ENCODE measurements at regions not wholly inside any gene's neighbourhood (a gene's known extent, or its start where the extent isn't known, plus 50 kb on each side); places are given as distances from the start of the nearest gene placed in this dataset.

DNA sequence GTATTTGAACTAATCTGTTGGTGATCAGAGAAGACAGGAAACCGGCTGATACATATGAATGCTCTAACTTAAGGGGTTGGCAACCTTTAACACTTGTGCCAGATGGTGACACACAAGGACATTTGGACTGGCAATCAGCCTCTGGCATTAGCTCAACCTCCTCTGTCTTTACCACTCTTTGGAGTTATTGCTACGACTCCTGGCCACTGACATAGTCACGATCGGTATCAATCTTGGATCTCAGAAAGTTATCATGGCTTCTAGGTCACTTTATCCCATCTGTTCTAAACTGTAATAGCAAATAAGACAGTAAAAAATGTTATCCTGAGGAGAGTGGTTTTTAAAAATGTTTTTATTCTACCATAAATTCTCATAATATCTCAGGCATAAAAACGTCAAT, 575.2 kb upstream of the MDGA2 start:
- H3K4me2 ChIP-seq (ENCODE audit: low read length) = no peak overlapping the region
- H3K27me3 ChIP-seq (ENCODE audit: control insufficient read depth, low read length) = no peaks in the 10 kb centered on the region
- no peak overlapping the region for H3K27ac ChIP-seq (ENCODE audit: low read depth, low read length)
- no peaks in the 10 kb centered on the region for H3K4me1 ChIP-seq (ENCODE audit: control insufficient read depth, low read length)
- H3K36me3 ChIP-seq (ENCODE audit: control insufficient read depth, low read length) = no peaks in the 10 kb centered on the region
- H3F3A ChIP-seq (ENCODE audit: control insufficient read depth, insufficient read depth) = no peaks in the 10 kb centered on the region
- no peak overlapping the region for H3K4me3 ChIP-seq (ENCODE audit: low read length)
- H3K79me2 ChIP-seq (ENCODE audit: control insufficient read depth, low read length) = no peaks in the 10 kb centered on the region
- TF ChIP-seq, protein P1, sequence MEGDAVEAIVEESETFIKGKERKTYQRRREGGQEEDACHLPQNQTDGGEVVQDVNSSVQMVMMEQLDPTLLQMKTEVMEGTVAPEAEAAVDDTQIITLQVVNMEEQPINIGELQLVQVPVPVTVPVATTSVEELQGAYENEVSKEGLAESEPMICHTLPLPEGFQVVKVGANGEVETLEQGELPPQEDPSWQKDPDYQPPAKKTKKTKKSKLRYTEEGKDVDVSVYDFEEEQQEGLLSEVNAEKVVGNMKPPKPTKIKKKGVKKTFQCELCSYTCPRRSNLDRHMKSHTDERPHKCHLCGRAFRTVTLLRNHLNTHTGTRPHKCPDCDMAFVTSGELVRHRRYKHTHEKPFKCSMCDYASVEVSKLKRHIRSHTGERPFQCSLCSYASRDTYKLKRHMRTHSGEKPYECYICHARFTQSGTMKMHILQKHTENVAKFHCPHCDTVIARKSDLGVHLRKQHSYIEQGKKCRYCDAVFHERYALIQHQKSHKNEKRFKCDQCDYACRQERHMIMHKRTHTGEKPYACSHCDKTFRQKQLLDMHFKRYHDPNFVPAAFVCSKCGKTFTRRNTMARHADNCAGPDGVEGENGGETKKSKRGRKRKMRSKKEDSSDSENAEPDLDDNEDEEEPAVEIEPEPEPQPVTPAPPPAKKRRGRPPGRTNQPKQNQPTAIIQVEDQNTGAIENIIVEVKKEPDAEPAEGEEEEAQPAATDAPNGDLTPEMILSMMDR (IDR thresholded peaks at IDR 0.05; ENCODE audit: low read depth, low read length, poor library complexity, severe bottlenecking) = no peak
- no peak for TF ChIP-seq EZH2phosphoT487 (IDR thresholded peaks at IDR 0.05; ENCODE audit: borderline replicate concordance, low read length)
- H3K9me3 ChIP-seq (ENCODE audit: control insufficient read depth, insufficient read depth, low read length) = no peaks in the 10 kb centered on the region
- H3K9me2 ChIP-seq (replicated peaks; ENCODE audit: control insufficient read depth, low read length) = no peaks in the 10 kb centered on the region; the same call in 1 of the 2 replicates
- H4K20me1 ChIP-seq (ENCODE audit: control insufficient read depth, insufficient read depth, low read depth, low read length) = no peaks in the 10 kb centered on the region

DNA sequence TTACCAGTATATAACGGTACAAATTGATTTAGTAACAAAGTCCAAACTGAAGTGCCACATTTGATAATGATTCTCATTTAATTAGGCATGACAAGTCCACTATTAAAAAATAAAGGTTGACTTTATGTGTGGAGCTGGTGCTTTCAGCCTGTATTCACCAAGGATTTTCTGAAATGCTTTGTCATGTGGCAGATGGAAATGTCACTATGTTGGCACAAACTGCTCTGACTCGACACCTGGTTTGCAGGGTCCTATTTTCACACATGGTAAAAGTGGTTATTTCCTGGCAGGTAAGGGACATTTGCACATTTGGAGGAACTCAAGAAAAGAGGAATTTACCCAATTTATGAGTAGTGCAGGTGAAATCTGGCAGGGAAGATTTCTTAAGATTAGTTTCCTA, 572.6 kb upstream of the MDGA2 start:
- Histone ChIP-seq H3K27ac (ENCODE audit: low read depth, low read length) (no peak overlapping the region), H3K79me2 (ENCODE audit: control insufficient read depth, low read length) (no peaks in the 10 kb centered on the region), H3K9me3 (ENCODE audit: control insufficient read depth, insufficient read depth, low read length) (no peaks in the 10 kb centered on the region), H3K9me2 (replicated peaks; ENCODE audit: control insufficient read depth, low read length) (no peaks in the 10 kb centered on the region; the same call in 1 of the 2 replicates), H4K20me1 (ENCODE audit: control insufficient read depth, insufficient read depth, low read depth, low read length) (no peaks in the 10 kb centered on the region), H3K27me3 (ENCODE audit: control insufficient read depth, low read length) (no peaks in the 10 kb centered on the region), H3F3A (ENCODE audit: control insufficient read depth, insufficient read depth) (no peaks in the 10 kb centered on the region), H3K4me1 (ENCODE audit: control insufficient read depth, low read length) (no peaks in the 10 kb centered on the region), H3K4me2 (ENCODE audit: low read length) (no peak overlapping the region), H3K4me3 (ENCODE audit: low read length) (no peak overlapping the region), H3K36me3 (ENCODE audit: control insufficient read depth, low read length) (no peaks in the 10 kb centered on the region)
- TF ChIP-seq, protein P1 (IDR thresholded peaks at IDR 0.05; ENCODE audit: low read depth, low read length, poor library complexity, severe bottlenecking) = no peak
- TF ChIP-seq EZH2phosphoT487 (IDR thresholded peaks at IDR 0.05; ENCODE audit: borderline replicate concordance, low read length) = no peak

DNA sequence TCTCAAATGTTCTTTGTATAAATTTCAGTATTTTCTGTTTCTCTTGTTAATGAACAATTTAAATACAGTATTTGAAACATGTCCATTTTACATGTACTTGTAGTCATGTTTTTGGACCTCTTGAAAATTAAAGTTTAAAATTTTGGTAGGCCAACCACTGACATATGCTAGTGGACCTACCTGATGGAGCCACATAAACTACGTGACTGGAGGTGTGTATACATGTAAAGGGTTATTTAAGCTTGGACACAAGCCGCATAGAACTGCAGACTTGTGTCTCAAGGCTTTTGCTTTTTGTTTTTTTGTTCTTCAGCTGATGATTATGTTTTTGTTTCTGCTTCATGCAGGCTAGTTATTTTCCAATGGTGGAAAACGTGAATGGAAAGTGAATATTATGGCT, 568.5 kb upstream of the MDGA2 start:
- H3K27me3 ChIP-seq (ENCODE audit: control insufficient read depth, low read length) = no peaks in the 10 kb centered on the region
- no peak overlapping the region for H3K27ac ChIP-seq (ENCODE audit: low read depth, low read length)
- TF ChIP-seq, protein P1 (IDR thresholded peaks at IDR 0.05; ENCODE audit: low read depth, low read length, poor library complexity, severe bottlenecking) = no peak
- TF ChIP-seq EZH2phosphoT487 (IDR thresholded peaks at IDR 0.05; ENCODE audit: borderline replicate concordance, low read length) = no peak
- no peaks in the 10 kb centered on the region for H3K9me3 ChIP-seq (ENCODE audit: control insufficient read depth, insufficient read depth, low read length)
- no peaks in the 10 kb centered on the region for H3K4me1 ChIP-seq (ENCODE audit: control insufficient read depth, low read length)
- H3K79me2 ChIP-seq (ENCODE audit: control insufficient read depth, low read length) = no peaks in the 10 kb centered on the region
- no peak overlapping the region for H3K4me3 ChIP-seq (ENCODE audit: low read length)
- H3F3A ChIP-seq (ENCODE audit: control insufficient read depth, insufficient read depth) = no peaks in the 10 kb centered on the region
- no peaks in the 10 kb centered on the region; the same call in 1 of the 2 replicates for H3K9me2 ChIP-seq (replicated peaks; ENCODE audit: control insufficient read depth, low read length)
- H3K36me3 ChIP-seq (ENCODE audit: control insufficient read depth, low read length) = no peaks in the 10 kb centered on the region
- H4K20me1 ChIP-seq (ENCODE audit: control insufficient read depth, insufficient read depth, low read depth, low read length) = no peaks in the 10 kb centered on the region
- no peak overlapping the region for H3K4me2 ChIP-seq (ENCODE audit: low read length)

DNA sequence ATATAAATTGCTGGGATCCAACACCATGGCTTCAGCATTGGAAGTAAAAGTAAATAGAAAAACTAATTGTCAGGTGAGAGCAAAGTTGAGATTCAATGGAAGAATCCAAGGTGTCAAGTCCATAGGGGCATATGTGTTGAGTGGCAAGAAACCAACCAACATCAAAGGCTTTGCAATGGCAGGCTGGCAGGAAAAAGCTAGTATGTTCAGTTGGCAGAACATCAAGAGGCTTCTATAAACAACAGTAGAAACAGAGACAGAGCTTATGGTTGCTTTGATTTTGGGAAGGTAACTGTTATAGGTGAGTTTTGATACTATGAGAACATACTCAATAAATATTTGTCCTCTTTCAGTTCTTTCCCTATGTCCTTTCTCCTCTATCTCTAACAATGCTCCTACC, 553.7 kb upstream of the MDGA2 start:
- no peaks in the 10 kb centered on the region for H3F3A ChIP-seq (ENCODE audit: control insufficient read depth, insufficient read depth)
- H3K79me2 ChIP-seq (ENCODE audit: control insufficient read depth, low read length) = no peaks in the 10 kb centered on the region
- TF ChIP-seq, protein P1 (IDR thresholded peaks at IDR 0.05; ENCODE audit: low read depth, low read length, poor library complexity, severe bottlenecking) = no peak
- TF ChIP-seq EZH2phosphoT487 (IDR thresholded peaks at IDR 0.05; ENCODE audit: borderline replicate concordance, low read length) = no peak
- no peaks in the 10 kb centered on the region for H3K36me3 ChIP-seq (ENCODE audit: control insufficient read depth, low read length)
- H3K4me2 ChIP-seq (ENCODE audit: low read length) = no peak overlapping the region
- no peaks in the 10 kb centered on the region for H4K20me1 ChIP-seq (ENCODE audit: control insufficient read depth, insufficient read depth, low read depth, low read length)
- no peaks in the 10 kb centered on the region for H3K9me2 ChIP-seq (replicated peaks; ENCODE audit: control insufficient read depth, low read length)
- H3K9me3 ChIP-seq (ENCODE audit: control insufficient read depth, insufficient read depth, low read length) = no peaks in the 10 kb centered on the region
- no peak overlapping the region for H3K27ac ChIP-seq (ENCODE audit: low read depth, low read length)
- H3K4me3 ChIP-seq (ENCODE audit: low read length) = no peak overlapping the region
- H3K4me1 ChIP-seq (ENCODE audit: control insufficient read depth, low read length) = no peaks in the 10 kb centered on the region
- H3K27me3 ChIP-seq (ENCODE audit: control insufficient read depth, low read length) = no peaks in the 10 kb centered on the region
